SK-MEL-5 (cell line): ENCODE measurements at regions not wholly inside any gene's neighbourhood (a gene's known extent, or its start where the extent isn't known, plus 50 kb on each side); places are given as distances from the start of the nearest gene placed in this dataset.

Source experiments
- DNase-seq: peaks from one replicate; pipeline ENCODE4 v3.0.0-alpha.2; 2016; ENCODE audit warnings: low read depth, low spot score
- in situ Hi-C: cut with HindIII; loops from 2 replicates; pipeline ENCODE4 v1.10.0; 2016; ENCODE audit warnings: low sequenced_read_pairs, high pct_unique_total_duplicates, low pct_unique_long_range_greater_than_20kb

DNA sequence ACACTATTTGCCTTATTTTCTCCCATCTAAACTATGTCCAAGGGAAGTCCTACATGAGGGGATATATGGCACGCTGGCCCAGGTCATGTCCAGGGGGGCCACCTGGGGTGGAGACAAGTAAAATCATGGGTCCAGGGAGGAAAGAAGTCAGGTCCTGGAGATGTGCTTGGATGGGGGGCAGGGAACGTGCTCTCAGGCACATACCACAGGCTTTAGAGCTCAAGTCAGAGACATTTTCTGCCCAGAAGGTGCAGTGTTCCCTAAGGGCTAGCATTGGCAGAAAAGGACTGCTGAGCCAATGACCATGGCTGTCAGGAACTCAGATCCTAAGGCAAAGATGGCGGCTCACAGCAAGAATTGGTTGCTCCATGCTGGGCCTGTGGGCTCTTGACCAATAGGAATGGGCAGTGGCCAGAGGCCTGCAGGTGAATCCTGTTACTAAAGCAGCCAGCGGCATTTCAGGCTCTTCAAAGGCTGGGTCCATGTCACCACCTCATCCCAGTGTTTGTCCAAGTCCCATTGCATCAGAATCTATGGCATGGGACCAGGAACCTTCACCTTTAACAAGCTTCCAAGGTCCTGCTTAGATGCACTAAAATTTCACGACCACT, 175.0 kb downstream of the RPLP1 start:
- no peak for DNase-seq
- in situ Hi-C loops = no loop called here

DNA sequence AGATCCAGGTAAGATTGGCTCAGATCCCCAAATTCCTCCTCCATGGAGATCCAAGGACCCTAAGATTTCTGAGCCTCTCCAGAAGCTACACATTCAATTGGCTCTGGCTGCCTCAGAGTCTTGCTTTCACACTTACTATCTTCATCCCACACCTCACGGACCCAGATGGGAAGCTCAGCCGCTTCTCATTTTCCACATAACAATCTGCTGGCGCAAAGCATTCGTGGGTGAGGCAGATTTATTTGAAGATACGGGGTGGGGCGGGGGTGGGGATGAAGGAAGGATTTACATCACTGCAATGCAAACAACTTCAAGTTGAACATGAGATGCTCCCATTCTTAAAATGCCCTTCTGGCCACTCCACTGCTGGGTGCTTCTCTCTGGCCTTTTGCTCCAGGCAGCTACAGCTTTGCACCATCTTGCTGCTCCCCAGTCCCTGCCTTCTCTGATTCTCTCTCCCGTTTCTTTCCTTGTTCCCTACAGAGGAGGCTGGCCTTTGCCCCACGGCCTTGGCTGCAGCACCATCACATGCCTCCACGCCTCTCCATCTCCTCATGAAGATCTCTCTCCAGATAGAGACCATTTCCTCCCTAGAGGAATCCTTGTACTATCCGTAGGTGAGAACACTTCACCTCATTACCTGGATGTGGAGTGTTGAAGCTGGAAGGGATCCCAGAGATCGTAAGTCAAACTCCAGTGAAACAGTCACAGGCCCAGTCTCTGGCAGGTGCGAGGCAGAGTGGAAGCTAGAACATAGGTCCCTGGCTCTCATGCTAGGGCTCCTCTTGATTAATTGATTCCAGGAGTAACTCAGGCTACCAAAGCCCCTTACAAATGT, 175.9 kb downstream of the RPLP1 start:
- in situ Hi-C loops = no loop called here
- DNase-seq = no peak

DNA sequence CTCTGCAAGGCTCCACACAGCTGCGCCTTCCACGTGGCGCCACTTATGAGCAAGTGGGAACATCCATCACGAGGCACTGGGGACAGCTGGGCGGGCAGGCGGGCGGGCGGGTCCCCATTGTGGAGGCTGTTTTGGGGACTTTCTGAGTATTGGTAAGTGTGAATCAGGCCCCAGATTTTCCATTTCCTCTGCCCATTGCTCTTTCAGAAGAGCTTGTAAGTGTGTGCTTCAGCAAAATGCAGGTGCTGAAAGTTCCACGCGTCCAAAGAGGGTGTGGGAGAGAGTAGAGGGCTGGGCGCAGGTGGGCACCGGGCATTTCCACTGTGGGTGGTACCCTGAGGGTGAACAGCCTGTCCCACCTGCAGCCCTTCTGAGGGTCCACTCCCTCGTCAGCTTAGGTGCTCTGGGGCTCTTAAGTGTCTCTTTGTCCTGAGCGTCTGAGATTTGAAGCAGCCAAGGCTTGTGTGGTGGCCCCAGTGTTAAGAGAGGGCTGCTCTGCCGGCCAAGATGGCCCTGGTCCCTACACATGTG, 177.1 kb downstream of the RPLP1 start:
- in situ Hi-C loops = no loop called here
- no peak for DNase-seq

DNA sequence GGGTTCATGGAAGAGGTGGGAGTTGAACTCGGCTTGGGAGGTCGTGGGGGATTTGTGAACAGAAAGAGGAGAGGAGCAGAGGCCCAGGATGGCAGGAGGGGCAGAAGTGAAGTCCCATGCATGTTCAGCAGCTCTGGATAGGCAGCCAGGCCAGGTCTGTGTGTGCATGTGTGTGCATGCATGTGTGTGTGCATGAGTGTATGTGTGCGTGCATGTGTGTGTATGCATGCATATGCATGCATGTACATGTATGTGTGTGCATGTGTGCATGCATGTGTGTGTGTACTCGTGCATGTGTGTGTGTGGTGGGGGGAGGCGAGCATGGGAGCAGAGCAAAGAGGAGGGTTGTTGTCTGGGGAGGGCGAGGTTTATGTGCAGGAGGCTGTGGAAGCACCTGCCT, 178.4 kb downstream of the RPLP1 start:
- in situ Hi-C loops = no loop called here
- DNase-seq = no peak

DNA sequence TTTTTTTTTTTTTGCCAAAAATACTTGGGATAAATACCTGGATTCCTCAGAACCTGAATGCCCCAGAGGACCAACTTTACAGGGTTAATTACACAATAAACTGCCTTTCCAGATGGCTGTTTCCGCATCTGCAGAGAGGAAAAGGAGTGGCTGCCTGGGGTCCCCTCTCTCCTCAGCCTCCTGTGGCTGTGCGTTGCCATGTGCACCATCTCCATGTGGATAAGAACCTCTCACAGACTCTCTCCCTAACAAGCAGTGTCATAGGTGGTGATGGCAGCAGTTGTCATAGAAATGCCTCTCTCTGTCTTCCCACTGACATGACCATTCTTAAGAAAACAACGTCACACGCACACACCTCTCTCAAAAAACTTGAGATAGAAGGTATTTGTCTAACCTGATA, 179.4 kb downstream of the RPLP1 start:
- in situ Hi-C loops = no loop called here
- no peak for DNase-seq

DNA sequence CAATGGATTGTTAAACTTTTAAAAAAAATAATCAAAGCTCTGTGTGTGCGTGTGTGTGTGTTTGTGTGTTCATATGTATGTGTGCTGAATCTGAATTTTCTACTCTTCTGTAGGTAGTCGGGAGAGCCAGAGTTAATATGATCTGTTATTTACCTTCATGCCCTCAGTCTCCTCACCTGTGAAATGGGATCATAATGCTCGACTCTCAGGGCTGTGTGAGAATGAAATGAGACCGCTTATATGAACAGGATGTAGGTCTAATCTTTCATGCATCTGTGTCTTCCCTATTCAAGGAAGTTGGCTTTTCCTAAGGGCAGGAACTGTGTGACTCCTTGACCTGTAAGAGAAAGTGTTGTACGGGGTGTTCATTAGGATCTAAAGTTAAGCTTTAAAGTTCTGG, 182.2 kb downstream of the RPLP1 start:
- in situ Hi-C loops = no loop called here
- DNase-seq = no peak

DNA sequence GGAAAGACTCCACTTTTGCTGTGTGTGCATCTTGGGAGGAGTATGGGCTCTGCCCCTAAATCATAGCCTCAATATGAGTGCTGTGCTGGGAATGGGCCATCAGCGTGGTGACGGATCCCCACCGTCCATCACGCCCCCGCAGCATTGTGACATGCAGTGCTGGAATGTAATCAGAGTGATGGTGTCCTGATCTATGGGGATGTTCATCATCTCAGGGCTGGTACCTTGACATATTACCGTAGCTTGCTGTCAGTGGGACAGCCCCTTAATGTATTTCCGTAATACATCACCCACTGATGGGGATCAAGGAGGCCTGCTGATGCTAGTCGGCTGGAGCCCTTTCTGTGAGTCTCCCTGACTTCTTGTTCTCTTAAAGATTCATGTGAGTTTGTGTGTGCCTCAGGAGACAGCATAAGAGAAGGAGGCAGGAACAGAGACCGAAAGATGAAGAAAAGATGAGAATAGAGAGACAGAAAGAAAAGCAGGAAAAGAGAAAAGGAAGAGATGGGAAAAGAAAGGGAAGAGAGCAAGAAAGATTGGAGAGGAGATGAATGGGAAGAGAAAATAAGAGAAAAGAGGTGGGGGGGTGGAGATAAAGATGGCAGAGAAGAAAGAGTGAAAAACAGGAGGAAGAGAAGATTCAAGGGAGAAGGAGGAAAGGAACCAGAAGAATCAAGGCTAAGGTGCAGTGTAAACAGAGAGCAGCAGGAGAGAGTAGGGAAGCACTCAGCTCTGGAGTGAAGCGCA, 183.7 kb downstream of the RPLP1 start:
- in situ Hi-C loops = no loop called here
- DNase-seq = no peak

DNA sequence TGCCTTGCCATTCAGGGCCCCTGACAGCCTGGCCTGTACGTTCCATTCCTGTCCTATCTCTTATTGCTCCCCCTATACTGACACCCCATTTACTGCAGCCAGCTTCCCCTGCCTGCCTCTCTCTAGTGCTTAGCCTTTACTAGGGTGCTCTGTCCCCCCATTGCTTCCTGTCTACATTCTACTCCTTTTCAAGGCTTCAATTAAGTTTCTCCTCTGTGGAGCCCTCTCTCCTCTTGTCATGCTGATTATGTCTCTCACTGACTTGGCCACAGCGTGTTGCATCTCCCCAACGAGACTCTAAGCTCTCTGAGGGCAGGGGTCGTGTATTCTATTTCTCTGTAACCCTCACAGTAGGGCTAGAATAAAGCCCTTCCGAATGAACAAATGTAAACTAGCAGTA, 185.2 kb downstream of the RPLP1 start:
- in situ Hi-C loops = no loop called here
- no peak for DNase-seq

DNA sequence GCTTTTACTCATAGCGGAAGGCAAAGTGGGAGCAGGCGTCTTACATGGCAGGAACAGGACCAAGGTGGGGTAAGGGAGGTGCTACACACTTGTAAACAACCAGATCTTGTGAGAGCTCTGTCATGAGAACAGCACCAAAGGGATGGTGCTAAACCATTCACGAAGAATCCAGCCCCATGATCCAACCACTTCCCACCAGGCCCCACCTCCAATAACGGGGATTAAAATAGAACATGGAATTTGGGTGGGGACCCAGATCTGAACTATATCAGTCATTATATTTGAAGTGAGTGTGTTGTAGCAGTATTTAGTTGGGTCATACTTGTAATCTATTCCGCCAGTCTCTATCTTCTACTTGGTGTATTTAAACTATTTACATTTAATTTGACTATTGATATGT, 190.9 kb downstream of the RPLP1 start:
- no peak for DNase-seq
- in situ Hi-C loops = no loop called here

DNA sequence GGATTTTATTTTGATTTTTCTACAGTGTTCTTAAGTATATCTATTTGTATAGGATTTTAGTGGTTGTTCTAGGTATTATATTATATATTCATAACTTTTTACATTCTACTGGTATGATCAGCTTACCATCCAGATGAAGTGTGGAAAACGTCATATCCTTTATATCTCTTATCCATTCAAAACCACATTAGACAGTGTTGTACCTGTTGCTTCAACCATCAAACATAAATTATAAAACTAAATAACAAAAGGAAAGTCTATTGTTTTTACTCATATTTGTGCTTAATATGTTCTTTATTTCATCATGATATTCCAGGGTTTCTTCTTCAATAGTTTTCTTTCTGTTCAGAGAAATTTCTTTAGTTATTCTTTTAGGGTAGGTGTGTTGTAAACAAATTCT, 191.4 kb downstream of the RPLP1 start:
- in situ Hi-C loops = no loop called here
- DNase-seq = no peak

DNA sequence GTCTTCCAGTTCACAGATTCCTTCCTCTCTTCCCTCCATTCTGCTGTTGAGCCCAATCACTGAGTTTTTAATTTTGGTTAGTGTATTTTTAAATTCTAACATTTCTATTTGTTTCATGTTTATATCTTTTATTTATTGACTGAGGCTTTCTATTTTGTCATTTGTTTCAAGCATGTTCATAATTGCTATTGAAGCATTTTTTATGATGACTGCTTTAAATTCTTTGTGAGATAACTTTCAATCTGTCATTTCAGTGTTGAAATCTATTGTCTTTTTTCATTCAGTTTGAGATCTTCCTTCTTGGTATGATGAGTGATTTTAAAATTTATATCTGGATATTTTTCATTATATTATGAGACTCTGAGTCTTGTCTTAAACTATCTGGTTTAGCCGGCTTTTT, 192.3 kb downstream of the RPLP1 start:
- DNase-seq = no peak
- in situ Hi-C loops = no loop called here

DNA sequence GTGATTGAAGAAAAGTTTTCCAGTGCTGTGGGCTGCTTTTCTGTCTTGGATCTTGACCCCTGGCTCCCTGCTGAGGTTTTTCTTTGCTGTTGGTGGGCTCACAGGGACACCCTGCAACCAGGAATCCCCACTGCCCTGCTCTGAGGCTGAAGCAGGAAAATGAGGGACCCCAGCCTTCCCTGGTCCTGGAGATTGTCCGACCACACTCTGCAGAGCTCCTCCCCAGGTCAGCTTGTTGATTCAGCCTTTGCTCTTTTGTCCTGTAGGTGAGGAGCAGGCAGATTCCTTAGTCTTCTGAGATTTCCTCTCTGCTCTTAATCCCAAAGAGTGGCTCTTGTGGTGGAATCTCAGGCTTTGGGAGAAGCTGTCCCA, 194.5 kb downstream of the RPLP1 start:
- no peak for DNase-seq
- in situ Hi-C loops = no loop called here

DNA sequence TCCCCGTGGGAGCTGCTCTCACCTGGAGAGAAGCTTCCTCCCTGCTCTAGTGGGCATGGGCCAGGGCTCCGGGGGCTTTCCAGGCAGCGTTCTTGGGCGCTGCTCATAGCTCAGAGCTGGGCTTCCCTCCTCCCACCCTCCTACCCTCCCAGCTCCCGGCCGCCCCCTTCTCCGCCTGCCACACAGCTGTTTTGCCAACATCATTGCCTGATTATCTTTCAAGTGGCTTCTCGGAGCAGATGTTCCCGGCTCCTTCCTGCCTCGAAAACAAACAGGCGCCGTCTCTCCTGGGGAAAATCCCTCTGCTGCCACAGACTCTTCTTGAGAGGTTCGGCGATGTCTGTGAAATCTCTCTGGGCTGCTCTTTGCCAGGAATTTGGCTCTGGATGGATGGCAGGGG, 195.6 kb downstream of the RPLP1 start:
- DNase-seq = no peak
- in situ Hi-C loops = no loop called here

DNA sequence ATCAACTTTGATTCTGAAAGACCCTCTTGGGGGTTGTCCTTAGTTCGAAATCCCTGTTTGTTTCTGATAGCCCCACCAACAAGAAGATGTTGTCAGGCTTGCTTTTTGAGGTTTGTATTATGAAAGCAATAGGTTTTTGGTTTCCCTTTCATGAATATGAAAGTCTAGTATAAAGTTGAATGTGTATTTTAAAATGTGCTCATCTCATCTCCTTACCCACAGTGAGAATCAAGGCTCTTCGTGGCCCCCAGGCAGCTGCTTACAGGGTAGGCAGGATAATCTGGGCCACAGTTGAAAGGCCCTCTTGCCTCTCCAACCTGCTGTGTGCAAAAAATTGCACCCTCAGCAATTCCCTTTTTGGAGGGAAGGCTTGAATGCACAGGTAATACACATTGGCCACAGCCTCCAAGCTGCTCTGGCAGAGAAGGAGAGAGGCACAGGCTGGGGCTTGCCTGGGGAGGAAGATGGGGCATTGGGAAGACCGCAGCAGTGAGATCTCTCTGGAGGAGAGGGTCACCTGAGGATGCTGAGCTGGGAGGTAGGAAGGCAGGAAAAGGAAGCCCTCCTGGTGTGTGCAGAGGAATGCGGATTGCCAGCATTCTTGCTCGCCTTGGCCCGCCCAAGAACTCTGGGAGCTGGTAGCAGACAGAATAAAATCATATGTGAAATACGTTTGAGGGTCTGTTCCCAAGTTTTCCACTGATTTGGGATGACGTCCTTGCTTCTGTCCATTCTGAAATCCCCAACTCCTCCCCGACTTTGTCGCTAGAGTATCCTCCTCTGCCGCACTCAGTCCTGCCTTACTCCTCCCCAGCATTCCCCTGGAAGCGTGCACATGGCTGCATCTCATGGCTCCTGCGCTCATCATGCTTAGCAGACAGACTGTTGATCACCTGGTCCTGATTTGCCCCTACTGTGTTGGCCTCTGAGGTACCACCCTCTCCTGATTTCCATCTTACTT, 196.4 kb downstream of the RPLP1 start:
- in situ Hi-C loops = no loop called here
- no peak for DNase-seq

DNA sequence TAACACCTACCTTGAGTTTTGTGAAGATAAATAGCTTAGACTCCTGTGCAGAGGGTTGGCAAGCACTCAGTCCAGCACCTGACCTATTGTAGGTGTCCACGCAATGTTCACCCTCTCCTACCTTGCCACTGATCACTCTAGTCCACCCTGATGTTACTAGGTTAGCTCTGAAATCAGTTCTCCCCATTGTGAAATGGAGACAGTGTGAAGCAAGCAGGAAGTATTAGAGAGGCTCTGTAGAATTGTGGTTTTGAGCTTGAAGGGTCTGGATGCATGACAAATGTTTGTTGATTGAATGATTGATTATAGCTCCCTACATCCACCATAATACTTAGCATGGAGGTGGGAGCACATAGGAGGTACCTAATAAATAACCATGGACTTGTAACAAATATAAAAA, 199.7 kb downstream of the RPLP1 start:
- in situ Hi-C loops = no loop called here
- no peak for DNase-seq

DNA sequence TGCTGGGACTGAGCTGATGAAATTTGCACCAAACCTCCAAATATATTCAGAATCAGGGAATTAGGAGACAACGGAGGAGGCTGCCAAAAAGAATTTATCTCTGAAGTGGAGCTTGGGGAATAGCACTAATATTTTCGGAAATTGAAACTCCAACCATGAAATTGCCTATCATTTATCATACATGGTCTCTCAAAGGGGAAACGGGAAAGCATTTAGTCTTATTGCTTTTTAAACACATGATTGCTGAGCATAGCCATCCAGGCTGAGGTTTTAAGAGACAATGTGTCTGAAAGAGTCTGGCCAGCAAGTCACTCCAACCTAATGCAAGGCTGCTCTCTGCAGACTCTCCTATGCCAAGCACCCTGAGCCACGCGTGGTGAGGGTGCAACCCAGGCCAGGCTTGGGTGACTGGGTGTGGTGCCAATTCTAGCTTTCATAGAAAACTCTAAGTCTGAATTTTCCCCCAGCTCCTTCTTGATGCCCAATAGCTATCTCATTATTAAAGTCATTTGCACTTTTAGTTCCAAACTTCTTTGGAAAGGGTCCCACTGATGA, 200.2 kb downstream of the RPLP1 start:
- in situ Hi-C loops = no loop called here
- no peak for DNase-seq

DNA sequence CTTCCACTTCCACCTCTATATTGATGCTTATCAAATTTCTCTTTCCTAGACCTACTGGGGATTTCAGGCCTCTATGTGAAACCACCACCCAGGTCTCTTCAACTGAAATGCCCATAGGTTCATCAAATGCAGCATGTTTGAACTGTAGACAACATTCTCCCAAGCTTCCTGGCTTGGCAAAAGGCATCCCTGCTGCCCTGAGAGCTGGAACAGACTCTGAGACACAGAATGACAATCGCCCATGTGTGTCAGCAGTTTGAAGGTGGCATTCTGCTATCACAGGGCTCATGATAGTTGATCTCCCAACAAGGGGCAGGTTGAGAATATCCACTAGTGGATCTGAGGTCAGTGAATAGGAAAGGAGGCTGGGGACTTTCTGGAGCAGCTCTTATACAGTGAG, 200.7 kb downstream of the RPLP1 start:
- DNase-seq = no peak
- in situ Hi-C loops = no loop called here
